OCI-LY1 (cell line): ENCODE measurements at regions not wholly inside any gene's neighbourhood (a gene's known extent, or its start where the extent isn't known, plus 50 kb on each side); places are given as distances from the start of the nearest gene placed in this dataset.

Source experiments
- H2AFZ ChIP-seq: fragments of 200-600 bp; sonication (generic), shearing (Covaris generic); 2 replicates; pipeline ENCODE4 v1.6.0; 2014; ENCODE audit warnings: antibody characterized with exemption, mild to moderate bottlenecking, low read length
- H3F3A ChIP-seq: fragments of 200-600 bp; sonication (generic), shearing (Covaris generic); 2 replicates; pipeline ENCODE4 v1.6.0; 2014; ENCODE audit warnings: mild to moderate bottlenecking, antibody characterized with exemption, low read length, moderate library complexity; ENCODE audit not compliant: insufficient read depth
- H3K27ac ChIP-seq: fragments of 200-600 bp; sonication (generic); 2 replicates; pipeline ENCODE4 v1.5.1; 2014; ENCODE audit warnings: low read length, mixed run types, mild to moderate bottlenecking, low read depth; ENCODE audit not compliant: poor library complexity, severe bottlenecking
- H3K27me3 ChIP-seq: fragments of 200-600 bp; sonication (generic); 2 replicates; pipeline ENCODE4 v1.6.0; 2014; ENCODE audit warnings: antibody characterized with exemption, mild to moderate bottlenecking, low read length, moderate library complexity; ENCODE audit not compliant: insufficient read depth
- H3K36me3 ChIP-seq: fragments of 200-600 bp; sonication (generic); 2 replicates; pipeline ENCODE4 v1.6.1; 2014; ENCODE audit warnings: mild to moderate bottlenecking, antibody characterized with exemption, low read length, moderate library complexity, mixed read lengths; ENCODE audit not compliant: insufficient read depth
- H3K4me1 ChIP-seq: fragments of 200-600 bp; sonication (generic); 2 replicates; pipeline ENCODE4 v1.5.1; 2014; ENCODE audit warnings: mild to moderate bottlenecking, low read length, moderate library complexity; ENCODE audit not compliant: insufficient read depth, severe bottlenecking
- H3K4me2 ChIP-seq: fragments of 200-600 bp; sonication (generic), shearing (Covaris generic); 2 replicates; pipeline ENCODE4 v1.6.1; 2014; ENCODE audit warnings: low read length
- H3K4me3 ChIP-seq: fragments of 200-600 bp; sonication (generic); 2 replicates; pipeline ENCODE4 v1.5.1; 2014; ENCODE audit warnings: low read length, low read depth, mild to moderate bottlenecking, mixed read lengths; ENCODE audit not compliant: poor library complexity, severe bottlenecking
- H3K79me2 ChIP-seq: fragments of 200-600 bp; shearing (Covaris generic); 2 replicates; pipeline ENCODE4 v1.6.1; 2016; ENCODE audit warnings: mixed run types, low read length, mixed read lengths; ENCODE audit not compliant: insufficient read depth
- H3K9ac ChIP-seq: fragments of 200-600 bp; sonication (generic), shearing (Covaris generic); 2 replicates; pipeline ENCODE4 v1.6.1; 2014; ENCODE audit warnings: mild to moderate bottlenecking, low read length, mixed read lengths
- H3K9me2 ChIP-seq: fragments of 200-600 bp; sonication (generic), shearing (Covaris generic); 2 replicates; pipeline ENCODE4 v1.6.1; 2014; ENCODE audit warnings: low read depth, mild to moderate bottlenecking, low read length, mixed read lengths
- H3K9me3 ChIP-seq: fragments of 200-600 bp; shearing (Covaris generic); 2 replicates; pipeline ENCODE4 v1.6.1; 2014; ENCODE audit warnings: low read length, mixed read lengths
- H4K20me1 ChIP-seq: fragments of 200-600 bp; sonication (generic), shearing (Covaris generic); 2 replicates; pipeline ENCODE4 v1.6.0; 2016; ENCODE audit warnings: mild to moderate bottlenecking, low read length; ENCODE audit not compliant: insufficient read depth
- CTCF ChIP-seq: fragments of 200-600 bp; sonication (generic), shearing (Covaris generic); IDR thresholded peaks from 2 replicates; pipeline ENCODE4 v1.5.1; 2017; ENCODE audit warnings: mild to moderate bottlenecking, antibody characterized with exemption, low read length, moderate library complexity, mixed read lengths
- EZH2 ChIP-seq: fragments of 200-600 bp; sonication (generic), shearing (Covaris generic); IDR thresholded peaks from 2 replicates; pipeline ENCODE4 v1.8.0; 2017; ENCODE audit warnings: borderline replicate concordance, mixed run types, mild to moderate bottlenecking, antibody characterized with exemption, low read length, moderate library complexity, mixed read lengths

- H3K4me2 ChIP-seq: no peak overlapping the region
- no peaks in the 10 kb centered on the region for H3F3A ChIP-seq
- no peak overlapping the region for H2AFZ ChIP-seq
- H3K9me2 ChIP-seq: no peaks in the 10 kb centered on the region
- no peak overlapping the region for H3K4me3 ChIP-seq
- H3K27me3 ChIP-seq: no peaks in the 10 kb centered on the region
- H3K36me3 ChIP-seq: no peaks in the 10 kb centered on the region
- no peak overlapping the region for H3K27ac ChIP-seq
- no peaks in the 10 kb centered on the region for H3K9me3 ChIP-seq
- H4K20me1 ChIP-seq: no peaks in the 10 kb centered on the region
- H3K4me1 ChIP-seq: no peaks in the 10 kb centered on the region
- no peak for TF ChIP-seq EZH2
- TF ChIP-seq CTCF: no peak
- H3K9ac ChIP-seq: no peak overlapping the region
- H3K79me2 ChIP-seq: no peaks in the 10 kb centered on the region
These were observed 708.5 kb upstream of the SLC8A1 start for GRCh38 chr2:41160439-41160838.

GRCh38 chr2:41167014-41167413 lies 715.1 kb upstream of the SLC8A1 start:
- Histone ChIP-seq H3K27me3 (no peaks in the 10 kb centered on the region), H3F3A (no peaks in the 10 kb centered on the region), H3K27ac (no peak overlapping the region)

GRCh38 chr2:41169744-41170143 lies 717.9 kb upstream of the SLC8A1 start:
- H2AFZ ChIP-seq: no peak overlapping the region
- no peaks in the 10 kb centered on the region for H3K4me1 ChIP-seq

More at GRCh38 chr2:41167014-41167413, 715.1 kb upstream of the SLC8A1 start:
- no peaks in the 10 kb centered on the region for H3K36me3 ChIP-seq
- H3K4me3 ChIP-seq: no peak overlapping the region
- no peaks in the 10 kb centered on the region for H3K9me2 ChIP-seq
- H3K4me2 ChIP-seq: no peak overlapping the region
- H3K9ac ChIP-seq: no peak overlapping the region
- no peaks in the 10 kb centered on the region for H4K20me1 ChIP-seq
- no peaks in the 10 kb centered on the region for H3K9me3 ChIP-seq
- TF ChIP-seq CTCF (no peak), EZH2 (no peak)
- H3K79me2 ChIP-seq: no peaks in the 10 kb centered on the region
- H2AFZ ChIP-seq: no peak overlapping the region
- no peaks in the 10 kb centered on the region for H3K4me1 ChIP-seq

More at GRCh38 chr2:41169744-41170143, 717.9 kb upstream of the SLC8A1 start:
- Histone ChIP-seq H3K36me3 (no peaks in the 10 kb centered on the region), H3F3A (no peaks in the 10 kb centered on the region), H3K4me3 (no peak overlapping the region), H3K9me2 (no peaks in the 10 kb centered on the region), H3K27ac (no peak overlapping the region), H3K9ac (no peak overlapping the region), H3K79me2 (no peaks in the 10 kb centered on the region), H3K27me3 (no peaks in the 10 kb centered on the region), H4K20me1 (no peaks in the 10 kb centered on the region), H3K4me2 (no peak overlapping the region), H3K9me3 (no peaks in the 10 kb centered on the region)
- TF ChIP-seq EZH2 (no peak), CTCF (no peak)
